ENCODE measurements at regions not wholly inside any gene's neighbourhood (a gene's known extent, or its start where the extent isn't known, plus 50 kb on each side); places are given as distances from the start of the nearest gene placed in this dataset.
"Not testable (repeated sequence)": the region's sequence is repeated elsewhere in the genome, so short reads cannot be mapped to it uniquely, and the experiment has no call there.

- DNase-seq: no peak
Observed at GRCh38 chr3:135646873-135647272, 318.7 kb upstream of the PPP2R3A start.

DNA sequence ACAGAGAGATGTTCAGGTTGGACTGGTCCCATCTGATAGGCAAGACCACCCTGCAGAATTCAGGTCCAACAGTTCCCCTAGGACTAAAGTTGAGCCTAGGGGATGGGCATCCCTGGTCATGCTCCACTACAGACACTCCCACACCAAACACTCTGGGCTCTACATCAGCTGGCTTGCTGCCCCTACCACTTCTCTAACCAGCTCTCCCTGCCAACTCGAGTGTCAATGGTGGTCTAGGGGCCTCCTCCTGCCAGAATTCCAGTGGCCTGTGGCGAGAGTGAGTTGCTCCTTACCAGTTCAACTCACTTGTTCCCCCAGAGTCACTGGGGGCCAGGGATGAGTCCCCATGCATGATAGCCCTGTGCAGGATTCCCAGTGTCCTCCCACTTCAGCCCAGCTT, 316.2 kb upstream of the PPP2R3A start:
- no peak for DNase-seq

DNA sequence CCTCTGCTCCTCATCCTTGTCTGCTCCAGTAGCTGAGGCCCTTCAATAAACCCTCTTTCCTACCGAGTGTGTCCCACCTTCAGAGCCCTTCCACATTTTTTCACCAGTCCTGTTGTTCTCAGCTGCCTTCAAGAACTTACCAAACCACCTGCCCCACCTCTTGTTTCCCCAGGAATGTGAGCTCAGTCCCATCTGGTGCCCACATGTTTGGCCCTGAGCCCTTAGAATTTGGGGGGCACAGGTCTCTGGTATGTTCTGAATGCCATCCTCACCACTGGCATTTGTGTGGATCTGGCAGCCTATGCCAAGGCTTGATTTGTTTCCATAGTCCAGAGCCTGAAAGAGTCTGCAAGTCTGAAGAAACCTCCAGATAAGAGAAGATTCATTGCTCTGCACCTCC, 315.2 kb upstream of the PPP2R3A start:
- no peak for DNase-seq

GRCh38 chr3:135652388-135652787, 313.1 kb upstream of the PPP2R3A start:
- no peak for DNase-seq

- no peak for DNase-seq
Observed at GRCh38 chr3:135655328-135655727, 310.2 kb upstream of the PPP2R3A start.

GRCh38 chr3:135658451-135658850, 307.1 kb upstream of the PPP2R3A start:
- not testable (repeated sequence) for DNase-seq

DNA sequence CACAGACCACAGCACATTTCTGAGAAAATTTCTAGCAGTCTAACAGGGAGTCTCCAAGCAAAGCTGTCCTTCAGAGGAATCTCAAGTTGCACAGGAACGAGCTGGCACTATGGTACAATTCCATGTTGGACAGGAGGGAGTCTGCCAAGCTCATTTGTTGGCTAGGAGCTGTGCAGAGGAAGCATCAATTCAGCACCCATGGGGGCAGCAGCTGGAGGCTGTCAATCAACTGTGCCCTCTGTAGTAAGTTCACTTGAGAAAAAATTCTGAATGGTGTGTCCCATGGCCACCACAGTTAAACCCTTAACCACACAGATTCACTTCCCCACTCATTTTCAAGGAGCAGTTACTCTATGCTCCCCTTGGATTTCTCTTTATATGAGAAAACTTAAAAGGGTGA, 298.5 kb upstream of the PPP2R3A start:
- no peak for DNase-seq

DNA sequence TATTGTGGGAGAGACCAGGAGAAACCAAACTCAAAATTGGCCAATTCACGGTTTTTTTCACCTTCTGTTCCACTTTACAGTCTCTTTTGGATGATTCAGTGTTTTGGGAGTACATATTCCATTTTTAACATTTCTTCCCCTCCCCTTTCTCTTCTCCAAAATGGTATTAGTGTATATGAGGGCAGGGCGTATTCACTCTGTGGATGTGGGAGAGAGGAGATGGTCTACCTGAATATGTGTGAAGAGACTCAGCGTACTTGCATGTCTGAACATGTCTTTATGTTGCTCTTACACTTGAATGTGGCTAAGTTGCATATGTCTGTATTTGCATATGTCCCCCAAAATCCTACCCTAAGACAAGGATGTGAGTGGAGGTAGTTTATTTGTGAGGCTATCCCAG, 291.0 kb upstream of the PPP2R3A start:
- DNase-seq: no peak

GRCh38 chr3:135678386-135678785, 287.1 kb upstream of the PPP2R3A start:
- DNase-seq: no peak

- DNase-seq: no peak
Observed at GRCh38 chr3:135688003-135688402, 277.5 kb upstream of the PPP2R3A start.

GRCh38 chr3:135690664-135691063, 274.9 kb upstream of the PPP2R3A start:
- no peak for DNase-seq

GRCh38 chr3:135691240-135691639, 274.3 kb upstream of the PPP2R3A start:
- no peak for DNase-seq

GRCh38 chr3:135694142-135694541, 271.4 kb upstream of the PPP2R3A start:
- DNase-seq: no peak

DNA sequence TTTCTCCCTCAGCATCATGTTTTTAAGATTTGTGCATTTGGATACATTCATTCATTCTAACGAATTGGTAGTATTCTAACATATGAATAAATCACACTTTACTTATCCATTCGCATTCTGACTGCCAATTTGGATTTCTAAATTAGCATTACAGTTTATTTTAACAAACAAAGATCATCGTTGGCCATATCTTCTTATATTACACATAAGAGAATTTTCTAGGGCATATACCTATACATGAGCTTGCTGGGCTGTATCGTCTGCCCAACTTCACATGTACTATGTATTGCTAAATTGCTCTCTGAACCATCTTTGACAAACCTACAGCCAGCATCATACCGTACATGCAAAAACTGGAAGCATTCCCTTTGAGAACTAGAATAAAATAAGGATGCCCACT, 265.8 kb upstream of the PPP2R3A start:
- no peak for DNase-seq

DNA sequence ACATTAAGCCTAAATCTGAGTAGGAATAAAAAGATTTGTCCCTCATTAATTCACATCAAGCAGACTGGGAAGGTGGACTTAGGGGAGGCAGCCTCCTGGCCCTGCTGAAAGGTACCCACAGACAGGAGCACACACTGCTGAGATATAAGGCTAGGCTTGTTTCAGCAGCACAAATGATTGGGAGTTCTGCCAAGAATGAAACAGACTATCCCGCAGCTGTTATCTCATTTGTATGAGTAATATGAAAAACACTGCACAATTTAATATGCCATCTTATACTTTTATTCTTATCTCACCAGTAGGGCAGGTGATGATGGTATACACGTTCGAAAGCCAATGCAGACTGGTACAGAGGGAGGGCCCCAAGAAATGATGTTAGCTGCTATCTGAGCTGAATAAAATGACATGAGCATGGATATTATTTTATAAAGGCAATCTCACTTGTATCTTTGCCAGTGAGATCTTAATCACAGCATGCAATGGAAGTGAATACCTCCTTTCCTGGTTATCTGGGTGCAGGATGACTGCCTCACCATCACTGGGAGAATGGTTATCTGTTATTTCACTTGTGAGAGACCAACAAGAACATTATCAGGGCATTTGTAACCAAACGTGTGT, 258.7 kb upstream of the PPP2R3A start:
- peak; percentile 68 for DNase-seq

GRCh38 chr3:135719449-135719848, 246.1 kb upstream of the PPP2R3A start:
- no peak for DNase-seq

DNA sequence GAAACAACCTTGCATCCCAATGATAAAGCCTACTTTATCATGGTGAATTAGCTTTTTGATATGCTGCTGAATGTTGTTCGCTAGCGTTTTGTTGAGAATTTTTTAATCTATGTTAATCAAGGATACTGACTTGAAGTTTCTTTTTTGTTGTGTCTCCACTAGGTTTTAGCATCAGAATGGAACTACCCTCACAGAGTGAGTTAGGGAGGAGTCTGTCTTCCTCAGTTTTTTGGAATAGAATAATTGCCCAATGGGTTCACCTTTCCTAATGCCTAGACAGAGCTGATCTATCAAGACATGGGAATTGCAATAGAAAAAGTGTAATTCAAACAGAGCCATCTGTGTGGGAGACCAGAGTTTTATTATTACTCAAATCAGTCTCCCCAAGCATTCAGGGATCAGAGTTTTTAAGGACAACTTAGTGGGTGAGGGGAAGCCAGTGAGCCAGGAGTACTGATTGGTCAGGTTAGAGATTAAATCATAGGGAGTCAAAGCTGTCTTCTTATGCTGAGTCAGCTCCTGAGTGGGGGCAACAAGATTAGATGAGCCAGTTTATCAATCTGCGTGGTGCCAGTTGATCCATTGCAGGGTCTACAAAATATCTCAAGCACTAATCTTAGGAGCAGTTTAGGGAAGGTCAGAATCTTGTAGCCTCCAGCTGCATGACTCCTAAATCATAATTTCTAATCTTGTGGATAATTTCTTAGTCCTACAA, 237.4 kb upstream of the PPP2R3A start:
- no peak for DNase-seq

DNA sequence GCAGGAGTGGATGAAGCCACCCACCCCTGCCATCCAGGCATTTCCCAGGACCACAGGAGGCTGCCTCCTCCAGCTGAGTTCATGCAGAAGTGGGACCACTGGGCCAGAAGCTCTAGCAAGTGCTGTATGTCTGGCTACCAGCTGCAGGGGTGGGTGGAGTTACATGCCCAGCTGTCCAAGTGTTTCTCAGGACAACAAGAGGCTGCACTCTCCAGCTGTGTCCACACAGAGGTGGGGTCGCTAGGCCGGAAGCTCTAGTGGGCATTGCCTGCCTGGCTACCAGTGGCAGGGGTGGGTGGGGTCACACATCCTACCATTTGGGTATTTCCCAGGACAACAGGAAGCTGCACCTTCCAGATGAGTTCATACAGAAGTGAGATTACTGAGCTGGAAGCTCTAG, 234.0 kb upstream of the PPP2R3A start:
- DNase-seq: no peak

- no peak for DNase-seq
Observed at GRCh38 chr3:135736740-135737139, 228.8 kb upstream of the PPP2R3A start.

DNA sequence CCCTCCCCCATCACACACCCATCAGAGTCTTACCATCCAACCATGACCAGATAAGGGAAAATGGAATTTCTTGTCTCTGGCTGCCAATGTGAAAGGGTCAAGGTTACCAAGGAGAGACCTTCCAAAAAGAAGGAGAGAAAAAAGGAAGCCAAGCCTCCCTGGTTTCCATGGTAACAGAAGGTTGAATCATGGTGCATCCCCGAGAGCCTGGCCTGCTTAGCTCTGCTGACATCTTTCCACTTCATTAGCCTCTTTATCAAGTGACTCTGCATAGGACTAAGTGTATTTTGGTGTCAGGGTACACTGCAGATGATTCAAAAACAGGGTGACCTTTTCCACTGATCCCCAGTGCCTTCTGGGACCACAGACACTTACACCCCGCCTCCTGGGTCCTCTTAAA, 225.7 kb upstream of the PPP2R3A start:
- DNase-seq: no peak

DNA sequence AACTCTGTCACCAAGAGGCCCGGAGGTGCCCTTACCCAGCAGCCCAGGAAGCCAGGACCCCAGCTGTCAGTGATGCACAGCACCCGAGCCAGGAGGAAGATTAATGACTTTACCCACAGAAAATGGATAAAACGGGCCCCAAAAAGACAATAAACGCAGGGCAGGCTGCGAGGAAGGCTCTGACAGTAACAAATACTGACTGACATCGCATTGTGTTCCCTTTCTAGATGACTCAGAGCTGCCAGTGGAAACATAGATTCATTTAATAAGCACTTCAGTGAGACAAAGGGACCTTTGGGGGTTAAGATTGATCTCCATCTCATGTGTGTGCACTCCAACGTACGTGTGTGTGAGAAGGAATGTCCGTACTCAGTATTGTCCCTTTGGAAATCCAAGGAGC, 225.3 kb upstream of the PPP2R3A start:
- DNase-seq: no peak

GRCh38 chr3:135740751-135741150, 224.8 kb upstream of the PPP2R3A start:
- DNase-seq: no peak

- DNase-seq: no peak
Observed at GRCh38 chr3:135751991-135752390, 213.5 kb upstream of the PPP2R3A start.

DNA sequence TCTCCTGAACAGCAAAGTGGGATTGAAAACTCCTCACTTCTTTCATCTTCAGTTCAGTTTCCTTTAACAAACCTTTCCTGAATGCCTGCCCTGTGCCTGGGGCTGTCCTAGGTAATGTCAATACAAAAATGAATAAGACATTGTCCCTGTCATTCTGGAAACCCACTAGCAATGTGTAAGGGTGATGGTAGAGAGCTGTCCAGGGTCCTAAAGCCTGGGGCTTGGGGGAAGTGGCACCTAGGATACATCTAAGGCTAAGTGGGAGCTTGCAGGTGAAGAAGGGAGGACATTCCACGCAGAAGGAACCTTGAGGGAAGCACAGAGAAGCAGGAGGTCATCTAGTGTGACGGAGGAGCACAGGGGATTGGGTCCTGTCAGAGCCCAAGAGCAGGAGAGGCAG, 212.7 kb upstream of the PPP2R3A start:
- no peak for DNase-seq

DNA sequence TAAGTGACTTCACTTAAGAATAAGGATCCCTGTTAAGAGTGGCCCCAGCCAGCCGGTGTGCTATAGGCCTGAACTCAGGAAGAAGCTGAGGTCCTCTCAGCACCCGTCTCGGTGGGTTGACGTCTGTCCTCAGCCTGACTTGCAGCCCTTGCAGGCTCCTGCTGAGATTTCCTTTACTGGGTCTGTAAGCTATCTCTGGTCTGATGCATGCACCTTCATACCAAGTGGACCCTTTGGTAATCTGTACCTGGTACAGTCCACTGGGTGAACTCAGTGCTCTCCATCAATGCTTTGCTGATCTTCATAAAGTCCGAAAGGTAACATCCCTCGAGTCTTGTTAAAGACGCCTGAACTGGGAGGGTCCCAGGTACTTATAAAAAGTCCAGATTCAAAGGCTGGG, 212.0 kb upstream of the PPP2R3A start:
- DNase-seq: no peak
